ENCODE measurements at regions not wholly inside any gene's neighbourhood (a gene's known extent, or its start where the extent isn't known, plus 50 kb on each side); places are given as distances from the start of the nearest gene placed in this dataset.

GRCh38 chr6:117110737-117111136 is 154.6 kb upstream of the VGLL2 start:
- Histone ChIP-seq H3K4me3 (no peak overlapping the region), H3K27me3 (ENCODE audit: low read depth) (no peaks in the 10 kb centered on the region), H3K36me3 (replicated peaks) (no peaks in the 10 kb centered on the region), H3K4me1 (no peaks in the 10 kb centered on the region), H3K9me3 (no peaks in the 10 kb centered on the region)
- in situ Hi-C loops (cut with MboI; ENCODE audit: low sequenced_read_pairs), result no loop called here
- no peak for DNase-seq (ENCODE audit: low spot score in 2 of 2)

- DNase-seq (ENCODE audit: low spot score in 2 of 2), result no peak
- in situ Hi-C loops (cut with MboI; ENCODE audit: low sequenced_read_pairs), result no loop called here
- no peaks in the 10 kb centered on the region for H3K4me1 ChIP-seq
- H3K4me3 ChIP-seq, result no peak overlapping the region
- no peaks in the 10 kb centered on the region for H3K36me3 ChIP-seq (replicated peaks)
- H3K27me3 ChIP-seq (ENCODE audit: low read depth), result no peaks in the 10 kb centered on the region
- H3K9me3 ChIP-seq, result no peaks in the 10 kb centered on the region
These were observed 147.7 kb upstream of the VGLL2 start for GRCh38 chr6:117117652-117118051.

- no peak overlapping the region for H3K4me3 ChIP-seq
- no peaks in the 10 kb centered on the region for H3K36me3 ChIP-seq (replicated peaks)
- H3K9me3 ChIP-seq, result no peaks in the 10 kb centered on the region
- H3K4me1 ChIP-seq, result no peaks in the 10 kb centered on the region
- in situ Hi-C loops (cut with MboI; ENCODE audit: low sequenced_read_pairs), result no loop called here
- DNase-seq (ENCODE audit: low spot score in 2 of 2), result no peak
- H3K27me3 ChIP-seq (ENCODE audit: low read depth), result no peaks in the 10 kb centered on the region
These were observed 146.9 kb upstream of the VGLL2 start for GRCh38 chr6:117118490-117118889.

GRCh38 chr6:117126213-117126612 is 139.1 kb upstream of the VGLL2 start:
- in situ Hi-C loops (cut with MboI; ENCODE audit: low sequenced_read_pairs), result no loop called here
- no peak for DNase-seq (ENCODE audit: low spot score in 2 of 2)
- H3K27me3 ChIP-seq (ENCODE audit: low read depth), result no peaks in the 10 kb centered on the region
- no peaks in the 10 kb centered on the region for H3K4me1 ChIP-seq
- no peaks in the 10 kb centered on the region for H3K9me3 ChIP-seq
- H3K4me3 ChIP-seq, result no peak overlapping the region
- H3K36me3 ChIP-seq (replicated peaks), result no peaks in the 10 kb centered on the region

DNA sequence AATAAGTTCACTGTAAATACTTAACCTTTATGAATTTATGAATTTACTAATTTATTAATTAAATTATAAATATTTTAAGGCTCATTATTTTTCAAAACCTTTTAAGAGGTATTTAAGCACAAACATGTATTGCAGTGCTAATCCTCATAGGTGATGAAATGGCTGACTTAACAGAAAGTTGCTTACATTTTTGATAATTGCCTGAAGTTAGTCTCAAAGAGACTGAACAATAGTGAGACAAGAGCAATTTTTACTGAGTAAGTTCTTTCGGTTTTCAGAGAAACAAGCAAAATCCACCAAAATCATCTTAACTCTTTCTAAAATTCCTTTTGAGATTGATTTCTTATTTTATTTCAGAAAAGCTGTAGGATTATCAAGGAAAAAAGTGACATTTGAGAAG is 137.3 kb upstream of the VGLL2 start:
- H3K9me3 ChIP-seq, result no peaks in the 10 kb centered on the region
- H3K27me3 ChIP-seq (ENCODE audit: low read depth), result no peaks in the 10 kb centered on the region
- no peak for DNase-seq (ENCODE audit: low spot score in 2 of 2)
- no peaks in the 10 kb centered on the region for H3K36me3 ChIP-seq (replicated peaks)
- no peaks in the 10 kb centered on the region for H3K4me1 ChIP-seq
- no peak overlapping the region for H3K4me3 ChIP-seq
- in situ Hi-C loops (cut with MboI; ENCODE audit: low sequenced_read_pairs), result no loop called here

DNA sequence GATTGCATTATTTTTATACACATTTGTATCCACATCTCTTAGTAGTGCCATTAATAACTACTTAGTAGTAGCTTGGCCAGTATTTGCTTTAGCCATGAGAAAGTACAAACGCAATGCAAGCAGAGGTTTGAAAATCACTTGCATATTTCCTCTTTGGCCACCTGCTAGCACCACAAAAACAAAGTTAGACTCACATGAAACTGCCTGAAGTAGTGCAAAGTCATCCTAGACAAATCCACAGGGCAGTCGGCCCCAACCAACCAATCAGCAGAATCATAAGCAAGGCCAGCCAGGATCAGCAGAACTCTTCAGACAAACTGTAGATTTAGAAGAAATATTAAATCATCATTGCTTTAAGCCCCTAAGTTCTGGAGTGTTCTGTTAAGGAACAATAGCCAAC is 135.2 kb upstream of the VGLL2 start:
- Histone ChIP-seq H3K36me3 (replicated peaks) (no peaks in the 10 kb centered on the region), H3K27me3 (ENCODE audit: low read depth) (no peaks in the 10 kb centered on the region), H3K9me3 (no peaks in the 10 kb centered on the region), H3K4me3 (no peak overlapping the region), H3K4me1 (no peaks in the 10 kb centered on the region)
- in situ Hi-C loops (cut with MboI; ENCODE audit: low sequenced_read_pairs), result no loop called here
- no peak for DNase-seq (ENCODE audit: low spot score in 2 of 2)

DNA sequence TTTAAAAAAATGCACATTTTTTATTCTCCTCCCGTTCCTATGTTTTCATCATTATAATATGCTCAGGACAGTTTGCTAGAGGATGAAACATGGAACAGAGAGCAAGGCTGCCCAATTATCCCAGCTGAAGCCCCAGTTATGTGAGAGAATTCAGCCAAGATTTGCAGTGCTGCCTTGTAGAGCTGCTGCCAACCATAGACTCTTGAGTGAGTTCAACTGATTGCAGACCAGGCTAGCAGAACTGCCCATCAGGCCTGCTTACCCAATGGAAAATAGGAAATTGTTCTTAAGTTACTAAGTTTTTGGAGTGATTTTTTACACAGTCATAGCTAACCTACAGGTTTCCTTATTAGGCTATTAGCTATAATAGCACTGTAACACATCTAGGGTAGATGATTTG is 128.7 kb upstream of the VGLL2 start:
- in situ Hi-C loops (cut with MboI; ENCODE audit: low sequenced_read_pairs), result no loop called here
- H3K36me3 ChIP-seq (replicated peaks), result no peaks in the 10 kb centered on the region

DNA sequence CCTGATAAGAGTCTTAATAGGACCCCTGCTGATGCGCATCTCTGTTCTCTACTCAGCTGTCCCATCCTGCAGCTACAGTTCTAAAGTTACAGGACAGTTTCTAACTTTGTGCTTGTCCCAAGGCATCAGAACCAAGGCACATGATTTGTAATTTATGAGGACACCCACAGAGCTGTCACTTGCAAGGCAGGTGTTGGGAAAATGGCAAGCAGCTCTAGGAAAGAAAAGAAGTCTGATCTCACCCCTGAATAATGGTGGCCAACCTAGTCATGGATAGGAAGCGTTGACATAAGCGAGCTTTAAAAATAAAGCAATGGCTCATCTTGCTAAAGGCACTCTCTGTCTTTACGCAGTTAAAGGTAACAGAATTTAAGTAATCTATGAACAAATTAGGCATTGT is 127.6 kb upstream of the VGLL2 start:
- Histone ChIP-seq H3K9me3 (no peaks in the 10 kb centered on the region), H3K27me3 (ENCODE audit: low read depth) (no peaks in the 10 kb centered on the region), H3K4me3 (no peak overlapping the region), H3K4me1 (no peaks in the 10 kb centered on the region), H3K36me3 (replicated peaks) (no peaks in the 10 kb centered on the region)
- DNase-seq (ENCODE audit: low spot score in 2 of 2), result no peak
- in situ Hi-C loops (cut with MboI; ENCODE audit: low sequenced_read_pairs), result no loop called here

More for the DNA sequence above, 128.7 kb upstream of the VGLL2 start:
- H3K4me1 ChIP-seq, result no peaks in the 10 kb centered on the region
- no peak overlapping the region for H3K4me3 ChIP-seq
- DNase-seq (ENCODE audit: low spot score in 2 of 2), result no peak
- no peaks in the 10 kb centered on the region for H3K27me3 ChIP-seq (ENCODE audit: low read depth)
- no peaks in the 10 kb centered on the region for H3K9me3 ChIP-seq

DNA sequence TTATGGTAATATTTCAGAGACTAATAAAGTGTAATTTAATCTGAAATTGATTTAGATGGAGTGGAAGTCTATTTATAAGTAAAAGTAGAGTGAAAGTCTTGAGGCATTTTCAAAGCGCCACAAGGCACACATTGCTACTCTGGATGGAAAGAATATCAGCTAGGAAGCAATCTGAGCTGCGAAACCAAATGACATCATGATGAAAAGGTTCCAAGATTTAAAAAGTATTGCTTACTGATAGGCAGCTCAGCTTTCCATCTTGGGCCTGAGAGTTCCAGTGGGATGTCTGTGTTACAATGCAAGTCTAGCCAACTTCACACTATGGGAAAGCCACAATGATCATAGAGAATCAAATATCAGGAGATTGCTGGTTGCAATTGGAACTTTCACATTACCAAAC is 126.9 kb upstream of the VGLL2 start:
- no peaks in the 10 kb centered on the region for H3K36me3 ChIP-seq (replicated peaks)
- H3K9me3 ChIP-seq, result no peaks in the 10 kb centered on the region
- in situ Hi-C loops (cut with MboI; ENCODE audit: low sequenced_read_pairs), result no loop called here
- no peaks in the 10 kb centered on the region for H3K4me1 ChIP-seq
- no peak overlapping the region for H3K4me3 ChIP-seq
- DNase-seq (ENCODE audit: low spot score in 2 of 2), result no peak
- H3K27me3 ChIP-seq (ENCODE audit: low read depth), result no peaks in the 10 kb centered on the region

GRCh38 chr6:117138920-117139319 is 126.4 kb upstream of the VGLL2 start:
- Histone ChIP-seq H3K36me3 (replicated peaks) (no peaks in the 10 kb centered on the region), H3K9me3 (no peaks in the 10 kb centered on the region), H3K27me3 (ENCODE audit: low read depth) (no peaks in the 10 kb centered on the region), H3K4me1 (no peaks in the 10 kb centered on the region), H3K4me3 (no peak overlapping the region)
- in situ Hi-C loops (cut with MboI; ENCODE audit: low sequenced_read_pairs), result no loop called here
- DNase-seq (ENCODE audit: low spot score in 2 of 2), result no peak

DNA sequence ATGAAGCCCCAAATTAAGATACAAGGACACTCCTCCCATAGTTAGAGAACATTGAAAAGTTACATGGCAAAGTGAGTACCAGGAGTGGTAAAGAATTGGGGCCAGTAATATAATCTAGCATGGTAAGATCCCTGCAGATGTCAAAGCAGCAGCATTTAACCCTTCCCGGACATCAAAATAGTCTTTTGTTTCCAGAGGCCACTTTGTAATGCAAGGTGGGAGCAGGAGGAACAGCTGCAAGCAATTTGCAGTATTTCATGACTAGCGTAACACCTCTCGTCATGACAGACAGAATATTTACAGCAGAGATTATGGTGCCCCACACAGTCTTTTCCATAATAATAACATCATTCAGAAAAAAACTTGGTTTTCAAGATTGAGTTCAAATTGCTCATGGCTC is 123.2 kb upstream of the VGLL2 start:
- Histone ChIP-seq H3K36me3 (replicated peaks) (no peaks in the 10 kb centered on the region), H3K4me1 (no peaks in the 10 kb centered on the region), H3K4me3 (no peak overlapping the region), H3K9me3 (no peaks in the 10 kb centered on the region), H3K27me3 (ENCODE audit: low read depth) (no peaks in the 10 kb centered on the region)
- no peak for DNase-seq (ENCODE audit: low spot score in 2 of 2)
- in situ Hi-C loops (cut with MboI; ENCODE audit: low sequenced_read_pairs), result no loop called here

GRCh38 chr6:117142995-117143394 is 122.4 kb upstream of the VGLL2 start:
- H3K4me1 ChIP-seq, result no peaks in the 10 kb centered on the region
- DNase-seq (ENCODE audit: low spot score in 2 of 2), result no peak

DNA sequence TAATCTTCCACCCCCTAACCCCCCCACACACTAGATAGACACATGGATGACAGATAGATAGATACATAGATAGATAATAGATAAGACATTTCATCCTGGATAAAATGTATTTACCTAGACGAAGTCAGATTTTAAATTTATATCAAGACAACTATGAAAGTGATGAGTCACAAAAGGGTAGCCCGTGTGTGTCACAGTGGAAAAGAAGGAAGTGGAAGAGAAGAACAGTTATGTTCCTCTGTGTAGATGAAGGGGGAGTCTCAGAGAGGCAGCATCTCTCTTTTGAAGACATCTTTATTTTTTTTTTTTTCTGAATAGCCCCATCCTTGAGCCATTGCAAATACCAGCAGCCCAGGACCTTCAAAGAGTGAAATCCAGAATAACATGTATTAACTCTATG is 121.7 kb upstream of the VGLL2 start:
- in situ Hi-C loops (cut with MboI; ENCODE audit: low sequenced_read_pairs), result no loop called here

More at GRCh38 chr6:117142995-117143394, 122.4 kb upstream of the VGLL2 start:
- Histone ChIP-seq H3K4me3 (no peak overlapping the region), H3K36me3 (replicated peaks) (no peaks in the 10 kb centered on the region), H3K9me3 (no peaks in the 10 kb centered on the region), H3K27me3 (ENCODE audit: low read depth) (no peaks in the 10 kb centered on the region)
- in situ Hi-C loops (cut with MboI; ENCODE audit: low sequenced_read_pairs), result no loop called here

GRCh38 chr6:117145940-117146339 is 119.4 kb upstream of the VGLL2 start:
- Histone ChIP-seq H3K9me3 (no peaks in the 10 kb centered on the region), H3K4me1 (no peaks in the 10 kb centered on the region), H3K4me3 (no peak overlapping the region), H3K36me3 (replicated peaks) (no peaks in the 10 kb centered on the region), H3K27me3 (ENCODE audit: low read depth) (no peaks in the 10 kb centered on the region)
- no peak for DNase-seq (ENCODE audit: low spot score in 2 of 2)
- in situ Hi-C loops (cut with MboI; ENCODE audit: low sequenced_read_pairs), result no loop called here

More for the DNA sequence above, 121.7 kb upstream of the VGLL2 start:
- Histone ChIP-seq H3K36me3 (replicated peaks) (no peaks in the 10 kb centered on the region), H3K4me1 (no peaks in the 10 kb centered on the region), H3K9me3 (no peaks in the 10 kb centered on the region), H3K27me3 (ENCODE audit: low read depth) (no peaks in the 10 kb centered on the region), H3K4me3 (no peak overlapping the region)
- DNase-seq (ENCODE audit: low spot score in 2 of 2), result no peak

DNA sequence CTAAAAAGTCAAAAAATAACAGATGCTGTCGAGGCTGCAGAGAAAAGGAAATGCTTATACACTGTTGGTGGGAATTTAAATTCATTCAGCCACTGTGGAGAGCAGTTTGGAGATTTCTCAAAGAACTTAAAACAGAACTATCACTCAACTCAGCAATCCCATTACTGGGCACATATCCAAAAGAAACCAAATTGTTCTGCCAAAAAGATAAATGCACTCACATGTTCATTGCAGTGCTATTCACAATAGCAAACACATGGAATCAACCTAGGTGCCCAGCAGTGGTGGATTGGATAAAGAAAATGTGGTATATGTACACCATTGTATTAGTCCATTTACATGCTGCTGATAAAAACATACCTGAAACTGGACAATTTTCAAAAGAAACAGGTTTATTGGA is 116.0 kb upstream of the VGLL2 start:
- Histone ChIP-seq H3K9me3 (no peaks in the 10 kb centered on the region), H3K36me3 (replicated peaks) (no peaks in the 10 kb centered on the region), H3K27me3 (ENCODE audit: low read depth) (no peaks in the 10 kb centered on the region), H3K4me1 (no peaks in the 10 kb centered on the region), H3K4me3 (no peak overlapping the region)
- no peak for DNase-seq (ENCODE audit: low spot score in 2 of 2)
- in situ Hi-C loops (cut with MboI; ENCODE audit: low sequenced_read_pairs), result no loop called here

All from HAP-1 (cell line).